Endothelial cell of umbilical vein (primary cell): ENCODE measurements at regions not wholly inside any gene's neighbourhood (a gene's known extent, or its start where the extent isn't known, plus 50 kb on each side); places are given as distances from the start of the nearest gene placed in this dataset.

Source experiments
- BruUV-seq: library from RNA; stranded (reverse); fragments of 400-500 nt; replicated peaks from 2 replicates; lab custom pipeline; 2021; lab: Mats Ljungman, UMichigan
- CTCF ChIA-PET: fragments of 300-600, 350-600 bp; sonication (Branson Sonifier 250); formaldehyde crosslinking; loops from one replicate; lab custom pipeline; 2021; ENCODE audit warnings: antibody characterized with exemption, inconsistent platforms; lab: Charles Lee
- POLR2A ChIA-PET: fragments of 300-600, 350-600 bp; sonication (Branson Sonifier 250); formaldehyde crosslinking; loops from one replicate; lab custom pipeline; 2021; ENCODE audit warnings: antibody characterized with exemption, inconsistent platforms; lab: Charles Lee
- DNase-seq: peaks from one replicate; pipeline ENCODE4 v3.0.0-alpha.2; 2011; ENCODE audit warnings: low read depth, low spot score
- FAIRE-seq: peaks from 2 replicates; lab custom pipeline; 2011; peaks lifted over from hg19 to GRCh38; lab: Jason Lieb, UNC
- H2AFZ ChIP-seq: 2 replicates; pipeline ENCODE4 v1.6.0; 2012; ENCODE audit warnings: low read depth, low read length, control low read depth, inconsistent platforms
- H3K27ac ChIP-seq: 2 replicates; pipeline ENCODE4 v1.5.1; 2011; ENCODE audit warnings: low read depth, mild to moderate bottlenecking, control low read depth, low read length, moderate library complexity; ENCODE audit not compliant: insufficient read depth
- H3K27me3 ChIP-seq, 2 experiments: 2 replicates each; pipeline versions ENCODE4 v1.6.0 to v1.6.1; 2011; ENCODE audit warnings: low read length in 2 of 2, mixed read lengths in 1 of 2; ENCODE audit not compliant: control insufficient read depth in 2 of 2, insufficient read depth in 2 of 2
- H3K36me3 ChIP-seq, 2 experiments: 2 replicates in 1 of 2; 3 replicates in 1 of 2; pipeline ENCODE4 v1.5.1; 2011; ENCODE audit warnings: low read length in 2 of 2, mild to moderate bottlenecking in 1 of 2, moderate library complexity in 1 of 2; ENCODE audit not compliant: control insufficient read depth in 2 of 2, insufficient read depth in 2 of 2; ENCODE audit errors: extremely low read depth in 1 of 2
- H3K4me1 ChIP-seq: 3 replicates; pipeline ENCODE4 v1.5.1; 2011; ENCODE audit warnings: mild to moderate bottlenecking, low read length; ENCODE audit not compliant: control insufficient read depth, insufficient read depth; ENCODE audit errors: extremely low read depth
- H3K4me2 ChIP-seq: 2 replicates; pipeline ENCODE4 v1.6.1; 2011; ENCODE audit warnings: low read length, control low read depth, mixed read lengths; ENCODE audit not compliant: insufficient read depth
- H3K4me3 ChIP-seq, 3 experiments: fragments of 200-600 bp in 1 of 3; sonication (generic), shearing (Covaris generic) in 1 of 3; replicated peaks in 1 of 3; 2 replicates each; pipeline ENCODE4 v1.5.1; 2011 to 2016; ENCODE audit warnings: control low read depth in 3 of 3, low read length in 3 of 3, mild to moderate bottlenecking in 2 of 3, inconsistent platforms in 1 of 3, low read depth in 1 of 3, moderate library complexity in 1 of 3; ENCODE audit not compliant: insufficient read depth in 1 of 3
- H3K79me2 ChIP-seq: 2 replicates; pipeline ENCODE4 v1.6.0; 2012; ENCODE audit warnings: low read length, inconsistent platforms; ENCODE audit not compliant: control insufficient read depth, insufficient read depth
- H3K9ac ChIP-seq: replicated peaks from 2 replicates; pipeline ENCODE3; 2011; ENCODE audit warnings: low read length, control low read depth; ENCODE audit not compliant: insufficient read depth; ENCODE audit errors: extremely low read depth
- H3K9me1 ChIP-seq: replicated peaks from 3 replicates; pipeline ENCODE4 v1.6.0; 2011; ENCODE audit warnings: mild to moderate bottlenecking, low read length; ENCODE audit not compliant: control insufficient read depth, insufficient read depth; ENCODE audit errors: extremely low read depth
- H3K9me3 ChIP-seq: replicated peaks from 2 replicates; pipeline ENCODE4 v1.5.1; 2012; ENCODE audit warnings: low read length, inconsistent platforms; ENCODE audit not compliant: control insufficient read depth, insufficient read depth
- H4K20me1 ChIP-seq: replicated peaks from 2 replicates; pipeline ENCODE3; 2011; ENCODE audit warnings: mild to moderate bottlenecking, low read length; ENCODE audit not compliant: control insufficient read depth, insufficient read depth; ENCODE audit errors: extremely low read depth
- CTCF ChIP-seq, 2 donors: IDR thresholded peaks; 1 replicate in 1 of 2; 2 replicates in 1 of 2; pipeline ENCODE4 v1.5.1; 2011; ENCODE audit warnings: low read length in 2 of 2, mild to moderate bottlenecking in 2 of 2, moderate library complexity in 2 of 2, control low read depth in 1 of 2, inconsistent platforms in 1 of 2, low read depth in 1 of 2; ENCODE audit not compliant: insufficient read depth in 1 of 2; ENCODE audit errors: extremely low read depth in 1 of 2
- EZH2 ChIP-seq: IDR thresholded peaks from 2 replicates; pipeline ENCODE4 v1.6.1; 2012; ENCODE audit warnings: borderline replicate concordance, low read depth, mild to moderate bottlenecking, moderate library complexity, low read length, inconsistent platforms; ENCODE audit not compliant: severe bottlenecking
- FOS ChIP-seq: IDR thresholded peaks from 2 replicates; pipeline ENCODE4 v1.6.1; 2011; ENCODE audit warnings: mild to moderate bottlenecking, low read length, moderate library complexity, borderline replicate concordance; ENCODE audit not compliant: insufficient read depth
- GATA2 ChIP-seq: IDR thresholded peaks from 2 replicates; pipeline ENCODE4 v1.7.0; 2011; ENCODE audit warnings: low read depth, mild to moderate bottlenecking, moderate library complexity, mixed read lengths, low read length; ENCODE audit not compliant: insufficient read length, insufficient read depth
- JUN ChIP-seq: IDR thresholded peaks from 2 replicates; pipeline ENCODE4 v1.6.1; 2011; ENCODE audit warnings: borderline replicate concordance, low read depth; ENCODE audit not compliant: insufficient read length, insufficient read depth
- MAX ChIP-seq: IDR thresholded peaks from 2 replicates; pipeline ENCODE4 v1.6.1; 2011; ENCODE audit not compliant: insufficient read depth, insufficient read length
- MYC ChIP-seq: IDR thresholded peaks from one replicate; pipeline ENCODE4 v1.6.1; 2011; ENCODE audit warnings: mild to moderate bottlenecking, low read depth, low read length
- POLR2A ChIP-seq: IDR thresholded peaks from 2 replicates; pipeline ENCODE4 v1.6.1; 2012; ENCODE audit warnings: low read depth, mild to moderate bottlenecking, control low read depth, low read length
- POLR2AphosphoS5 ChIP-seq: IDR thresholded peaks from 2 replicates; pipeline ENCODE4 v1.6.1; 2012; ENCODE audit warnings: low read depth, mild to moderate bottlenecking, control low read depth, low read length, moderate library complexity; ENCODE audit not compliant: insufficient read depth
- dilution Hi-C: fragments of 300-500 bp; cut with MboI; formaldehyde crosslinking; loops from one replicate; pipeline ENCODE4 v1.15.0; 2019; ENCODE audit warnings: low sequenced_read_pairs; ENCODE audit not compliant: extremely low pct_ligation_motif_present
- intact Hi-C: fragments of 100-400 bp; cut with micrococcal nuclease; formaldehyde crosslinking; loops from one replicate; pipeline ENCODE4 v1.10.0; 2022

- DNase-seq (no peak), FAIRE-seq (no peak)
- H3K9me1 ChIP-seq: no peaks in the 10 kb centered on the region
- dilution Hi-C loops (no loop called here), intact Hi-C loops (no loop called here)
- no peak overlapping the region for H3K4me3 ChIP-seq
- H2AFZ ChIP-seq: no peak overlapping the region
- H3K4me2 ChIP-seq: no peak overlapping the region
- ChIA-PET CTCF (interaction anchor here (4.6 kb wide), 1 partner anchor 10 kb away, joined by 16 read pairs; no protein-coding TSS in a partner anchor), POLR2A (no interaction called here)
- no peaks in the 10 kb centered on the region for H3K27me3 ChIP-seq
- no peak overlapping the region for H3K27ac ChIP-seq
- H3K9ac ChIP-seq: no peak overlapping the region
- H3K4me1 ChIP-seq: no peaks in the 10 kb centered on the region
- no peak for TF ChIP-seq GATA2
- no peak for TF ChIP-seq JUN
- no peak for TF ChIP-seq EZH2
- no peak for TF ChIP-seq MAX
- TF ChIP-seq MYC: no peak
- no peaks in the 10 kb centered on the region for H3K36me3 ChIP-seq
- no peaks in the 10 kb centered on the region for H3K79me2 ChIP-seq
- no peaks in the 10 kb centered on the region for H4K20me1 ChIP-seq
- no peaks in the 10 kb centered on the region for H3K9me3 ChIP-seq
- BruUV-seq: no TSS peak
These were observed 181.8 kb upstream of the SLC16A7 start for GRCh38 chr12:59414051-59414450.

- Histone ChIP-seq H4K20me1 (no peaks in the 10 kb centered on the region), H3K79me2 (no peaks in the 10 kb centered on the region), H3K4me3 (no peak overlapping the region), H3K27me3 (no peaks in the 10 kb centered on the region), H3K4me1 (peaks cover 4% of the 10 kb centered on the region), H3K27ac (no peak overlapping the region), H3K9me3 (no peaks in the 10 kb centered on the region), H2AFZ (no peak overlapping the region), H3K4me2 (no peak overlapping the region), H3K9me1 (no peaks in the 10 kb centered on the region), H3K36me3 (no peaks in the 10 kb centered on the region), H3K9ac (no peak overlapping the region)
- CTCF ChIA-PET: interaction anchor here (0.6 to 1.8 kb wide), 2 partner anchors 278 to 1085 kb away, joined by 3 to 6 read pairs; no protein-coding TSS in a partner anchor
- TF ChIP-seq MAX (no peak), EZH2 (no peak), POLR2AphosphoS5 (no peak), CTCF (IDR thresholded peaks at IDR 0.05; ENCODE audit: extremely low read depth in 1 of 2, insufficient read depth in 1 of 2, low read depth in 1 of 2, low read length in 2 of 2) (no peak), GATA2 (no peak), FOS (no peak), POLR2A (no peak), JUN (no peak), MYC (no peak)
- POLR2A ChIA-PET: no interaction called here
- FAIRE-seq (no peak), DNase-seq (no peak)
- intact Hi-C loops (loop anchor here (10.0 kb wide), 1 partner anchor 426 kb away; no protein-coding TSS in a partner anchor), dilution Hi-C loops (no loop called here)
- no TSS peak for BruUV-seq
These were observed 187.4 kb upstream of the SLC16A7 start for GRCh38 chr12:59408431-59408830.
